HepG2 (cell line): ENCODE measurements at regions not wholly inside any gene's neighbourhood (a gene's known extent, or its start where the extent isn't known, plus 50 kb on each side); places are given as distances from the start of the nearest gene placed in this dataset.

Source experiments
- ATAC-seq: fragments of 200-7000 bp; cut with Tn5 transposase; 3 replicates; pipeline ENCODE4 v1.9.1; 2020; ENCODE audit warnings: mild to moderate bottlenecking, moderate library complexity
- BruUV-seq: library from RNA; stranded (reverse); fragments of 400-500 nt; replicated peaks from 2 replicates; lab custom pipeline; 2021; lab: Mats Ljungman, UMichigan
- CTCF ChIA-PET: fragments of 300-600 bp; formaldehyde crosslinking; extraction: SDS; loops from one replicate; lab custom pipeline; 2021; ENCODE audit warnings: low total read pairs, inconsistent platforms, low intra/inter-chr PET ratio; lab: Yijun Ruan, JAX
- POLR2A ChIA-PET: fragments of 350-600 bp; sonication (Branson Sonifier 250); formaldehyde crosslinking; loops from one replicate; lab custom pipeline; 2020; ENCODE audit warnings: antibody characterized with exemption, inconsistent platforms; lab: Yijun Ruan, JAX
- DNase-seq: peaks from one replicate; pipeline ENCODE4 v3.0.0-alpha.2; 2015; ENCODE audit warnings: low spot score
- FAIRE-seq: peaks from 3 replicates; lab custom pipeline; 2011; peaks lifted over from hg19 to GRCh38; lab: Jason Lieb, UNC
- H2AFZ ChIP-seq: one replicate; pipeline ENCODE4 v1.6.1; 2011; ENCODE audit warnings: low read length, inconsistent platforms
- H3K27ac ChIP-seq: fragments of 300-600 bp; 3 replicates; pipeline ENCODE4 v1.8.0; 2011; ENCODE audit warnings: mixed run types, mild to moderate bottlenecking, mixed read lengths, low read length, inconsistent platforms; ENCODE audit not compliant: insufficient read depth; ENCODE audit errors: extremely low read length
- H3K27me3 ChIP-seq, 2 experiments: fragments of 200-600 bp in 1 of 2; 2 replicates in 1 of 2; 3 replicates in 1 of 2; pipeline versions ENCODE4 v1.6.0 to v1.8.0; 2011; ENCODE audit warnings: low read length in 2 of 2, mild to moderate bottlenecking in 2 of 2, moderate library complexity in 2 of 2, inconsistent platforms in 1 of 2; ENCODE audit not compliant: insufficient read depth in 2 of 2, control insufficient read depth in 1 of 2
- H3K36me3 ChIP-seq, 2 experiments: fragments of 200-600 bp in 1 of 2; replicated peaks in 1 of 2; 2 replicates in 1 of 2; 3 replicates in 1 of 2; pipeline versions ENCODE4 v1.5.1 to v1.8.0; 2011; ENCODE audit warnings: low read length in 2 of 2, inconsistent platforms in 1 of 2; ENCODE audit not compliant: insufficient read depth in 2 of 2, control insufficient read depth in 1 of 2
- H3K4me1 ChIP-seq: 2 replicates; pipeline ENCODE4 v1.5.1; 2012; ENCODE audit warnings: low read length, inconsistent platforms; ENCODE audit not compliant: insufficient read depth
- H3K4me2 ChIP-seq: 2 replicates; pipeline ENCODE4 v1.6.0; 2011; ENCODE audit warnings: low read depth, low read length, inconsistent platforms
- H3K4me3 ChIP-seq, 3 experiments: fragments of 200-600 bp in 1 of 3; sonication (generic), shearing (Covaris generic) in 1 of 3; replicated peaks in 1 of 3; 2 replicates each; pipeline ENCODE4 v1.5.1; 2011 to 2016; ENCODE audit warnings: low read length in 3 of 3, inconsistent platforms in 2 of 3, low read depth in 2 of 3, mild to moderate bottlenecking in 2 of 3, control low read depth in 1 of 3, mixed read lengths in 1 of 3; ENCODE audit not compliant: insufficient read depth in 1 of 3
- H3K79me2 ChIP-seq: one replicate; pipeline ENCODE4 v1.6.1; 2011; ENCODE audit warnings: low read length, inconsistent platforms; ENCODE audit not compliant: insufficient read depth
- H3K9ac ChIP-seq: 2 replicates; pipeline ENCODE4 v1.6.0; 2011; ENCODE audit warnings: mild to moderate bottlenecking, low read depth, low read length, inconsistent platforms; ENCODE audit not compliant: insufficient read depth
- H3K9me3 ChIP-seq: 2 replicates; pipeline ENCODE4 v1.5.1; 2012; ENCODE audit warnings: mild to moderate bottlenecking, low read length
- H4K20me1 ChIP-seq: 2 replicates; pipeline ENCODE4 v1.6.0; 2011; ENCODE audit warnings: inconsistent platforms, mild to moderate bottlenecking, low read length, moderate library complexity; ENCODE audit not compliant: insufficient read depth
- ATF1 ChIP-seq: IDR thresholded peaks from 2 replicates; pipeline ENCODE4 v1.6.1; 2016; ENCODE audit warnings: mild to moderate bottlenecking, control low read depth
- DBP ChIP-seq: sonication (generic); formaldehyde crosslinking; IDR thresholded peaks from 2 replicates; pipeline ENCODE4 v1.4.0; 2020; ENCODE audit warnings: missing genetic modification reagents; ENCODE audit errors: not compliant biosample characterization
- EP300 ChIP-seq, 3 experiments: sonication (generic) in 1 of 3; formaldehyde crosslinking in 1 of 3; IDR thresholded peaks; 2 replicates each; pipeline versions ENCODE4 v1.5.1 to v1.6.1; 2011 to 2020; ENCODE audit warnings: low read depth in 2 of 3, low read length in 2 of 3, borderline replicate concordance in 1 of 3, improper control_type of control experiment in 1 of 3, mild to moderate bottlenecking in 1 of 3, missing genetic modification reagents in 1 of 3, moderate library complexity in 1 of 3
- FOSL1 ChIP-seq: sonication (generic); formaldehyde crosslinking; IDR thresholded peaks from 2 replicates; pipeline ENCODE4 v1.9.0; 2021; ENCODE audit warnings: missing genetic modification reagents, borderline replicate concordance
- GLI4 ChIP-seq: sonication (generic); formaldehyde crosslinking; IDR thresholded peaks from 2 replicates; pipeline ENCODE4 v1.5.1; 2020; ENCODE audit warnings: missing genetic modification reagents, mild to moderate bottlenecking, moderate library complexity, borderline replicate concordance
- RCOR2 ChIP-seq: IDR thresholded peaks from 2 replicates; pipeline ENCODE4 v1.6.1; 2016; ENCODE audit warnings: missing biosample characterization, missing genetic modification reagents
- SMAD9 ChIP-seq: sonication (generic); formaldehyde crosslinking; IDR thresholded peaks from 2 replicates; pipeline ENCODE4 v1.5.1; 2020; ENCODE audit warnings: mild to moderate bottlenecking, missing genetic modification reagents
- SMC3 ChIP-seq: IDR thresholded peaks from 2 replicates; pipeline ENCODE4 v1.6.1; 2011; ENCODE audit warnings: low read length, improper control_type of control experiment
- XRCC5 ChIP-seq: fragments of 200-400 bp; formaldehyde crosslinking; optimal IDR thresholded peaks from 2 replicates; pipeline ENCODE3; 2017; ENCODE audit warnings: mild to moderate bottlenecking, low read length
- ZNF331 ChIP-seq: sonication (generic); formaldehyde crosslinking; IDR thresholded peaks from 2 replicates; pipeline ENCODE4 v1.4.0; 2020; ENCODE audit warnings: missing genetic modification reagents
- ZNF446 ChIP-seq: sonication (generic); formaldehyde crosslinking; IDR thresholded peaks from 2 replicates; pipeline ENCODE4 v1.5.0; 2020; ENCODE audit warnings: mild to moderate bottlenecking, missing genetic modification reagents
- ZNF589 ChIP-seq: sonication (generic); formaldehyde crosslinking; conservative IDR thresholded peaks from 2 replicates; pipeline ENCODE4 v1.8.0; 2022; ENCODE audit warnings: mild to moderate bottlenecking, moderate library complexity, missing genetic modification reagents
- ZNF644 ChIP-seq: IDR thresholded peaks from 2 replicates; pipeline ENCODE4 v1.6.1; 2016; ENCODE audit warnings: low read depth
- WGBS: methylation state at CpG from one replicate; pipeline ENCODE4 v1.1.6; 2017; ENCODE audit warnings: low lambda C conversion rate; 5-methylcytosine and 5-hydroxymethylcytosine counted together
- in situ Hi-C: cut with HindIII; loops from 2 replicates; pipeline ENCODE4 v1.10.0; 2017; ENCODE audit warnings: low pct_unique_long_range_greater_than_20kb; ENCODE audit not compliant: extremely low pct_ligation_motif_present
- intact Hi-C: fragments of 100-400 bp; cut with micrococcal nuclease; formaldehyde crosslinking; loops from one replicate; pipeline ENCODE4 v1.10.0; 2022; ENCODE audit not compliant: unreplicated experiment
- TF ChIP-seq, protein P1 (sequence below): sonication (generic); formaldehyde crosslinking; IDR thresholded peaks from 2 replicates; pipeline ENCODE4 v1.5.0; 2020; ENCODE audit warnings: mild to moderate bottlenecking, missing genetic modification reagents, moderate library complexity
- TF ChIP-seq, protein P2 (sequence below): sonication (generic); formaldehyde crosslinking; IDR thresholded peaks from 2 replicates; pipeline ENCODE4; 2020; ENCODE audit warnings: missing genetic modification reagents, mild to moderate bottlenecking, borderline replicate concordance

DNA sequence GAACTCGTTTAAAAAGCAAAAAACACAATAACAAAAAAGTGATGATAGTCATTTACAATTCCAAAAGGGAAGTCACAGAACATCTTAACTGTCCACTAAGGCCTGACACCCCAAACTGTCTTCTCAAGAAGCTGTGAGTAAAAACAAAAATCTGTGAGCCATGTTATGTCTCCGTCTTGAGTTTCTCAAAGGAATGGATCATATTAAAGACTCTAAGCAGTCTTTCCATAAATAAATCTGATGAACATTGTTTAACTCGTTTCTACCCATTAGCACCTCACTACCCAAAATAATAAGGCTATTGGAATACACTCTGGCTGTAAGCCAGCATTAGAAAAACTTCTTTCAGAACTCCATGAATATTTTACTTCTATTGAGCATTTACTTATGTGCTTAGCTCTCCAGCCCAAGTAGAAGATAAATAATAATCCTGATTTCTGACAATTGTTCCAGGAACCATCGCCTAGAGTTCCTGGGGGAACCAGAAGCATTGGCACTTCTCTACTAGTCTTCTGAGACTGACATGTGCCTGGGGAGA, 396.0 kb downstream of the STK39 start (continued):
- TF ChIP-seq ZNF589 (CRISPR knock-in tag): no peak
- no peak for TF ChIP-seq RCOR2 (CRISPR knock-in tag)
- TF ChIP-seq DBP (CRISPR knock-in tag): no peak
- TF ChIP-seq ATF1: no peak

GRCh38 chr2:167844714-167845530, 402.5 kb downstream of the STK39 start:
- WGBS: 88% methylated on average over 9 of the region's 9 CpGs
- Histone ChIP-seq H3K36me3 (no peaks in the 10 kb centered on the region), H3K79me2 (no peaks in the 10 kb centered on the region), H3K9me3 (no peaks in the 10 kb centered on the region), H4K20me1 (no peaks in the 10 kb centered on the region), H3K27me3 (no peaks in the 10 kb centered on the region), H3K4me2 (no peak overlapping the region), H2AFZ (no peak overlapping the region), H3K9ac (no peak overlapping the region), H3K27ac (no peak overlapping the region), H3K4me3 (no peak overlapping the region), H3K4me1 (peaks cover 11% of the 10 kb centered on the region)
- in situ Hi-C loops: no loop called here
- ChIA-PET CTCF (no interaction called here), POLR2A (interaction anchor here (0.9 to 1.0 kb wide), 2 partner anchors 17 to 30 kb away, joined by 3 read pairs; no protein-coding TSS in a partner anchor)
- ATAC-seq (peak; percentile 55), DNase-seq (peak; percentile 36), FAIRE-seq (no peak)
- no TSS peak for BruUV-seq
- intact Hi-C loops: no loop called here
- TF ChIP-seq SMC3: peak; percentile 73; the same call in 1 of the 2 replicates
- no peak for TF ChIP-seq ZNF446 (CRISPR knock-in tag)
- no peak for TF ChIP-seq FOSL1 (CRISPR knock-in tag)
- peak; percentile 57; the same call in 1 of the 2 replicates for TF ChIP-seq GLI4 (CRISPR knock-in tag)
- TF ChIP-seq SMAD9: 0 out of 2 replicates have a peak, but pooled peaks have one; percentile 36
- peak; percentile 32 for TF ChIP-seq XRCC5
- TF ChIP-seq, protein P1, sequence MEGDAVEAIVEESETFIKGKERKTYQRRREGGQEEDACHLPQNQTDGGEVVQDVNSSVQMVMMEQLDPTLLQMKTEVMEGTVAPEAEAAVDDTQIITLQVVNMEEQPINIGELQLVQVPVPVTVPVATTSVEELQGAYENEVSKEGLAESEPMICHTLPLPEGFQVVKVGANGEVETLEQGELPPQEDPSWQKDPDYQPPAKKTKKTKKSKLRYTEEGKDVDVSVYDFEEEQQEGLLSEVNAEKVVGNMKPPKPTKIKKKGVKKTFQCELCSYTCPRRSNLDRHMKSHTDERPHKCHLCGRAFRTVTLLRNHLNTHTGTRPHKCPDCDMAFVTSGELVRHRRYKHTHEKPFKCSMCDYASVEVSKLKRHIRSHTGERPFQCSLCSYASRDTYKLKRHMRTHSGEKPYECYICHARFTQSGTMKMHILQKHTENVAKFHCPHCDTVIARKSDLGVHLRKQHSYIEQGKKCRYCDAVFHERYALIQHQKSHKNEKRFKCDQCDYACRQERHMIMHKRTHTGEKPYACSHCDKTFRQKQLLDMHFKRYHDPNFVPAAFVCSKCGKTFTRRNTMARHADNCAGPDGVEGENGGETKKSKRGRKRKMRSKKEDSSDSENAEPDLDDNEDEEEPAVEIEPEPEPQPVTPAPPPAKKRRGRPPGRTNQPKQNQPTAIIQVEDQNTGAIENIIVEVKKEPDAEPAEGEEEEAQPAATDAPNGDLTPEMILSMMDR (CRISPR knock-in tag): peak; percentile 62
- no peak for TF ChIP-seq ZNF331 (CRISPR knock-in tag)
- TF ChIP-seq ZNF644: peak; percentile 15; the same call in 1 of the 2 replicates
- TF ChIP-seq, protein P2, sequence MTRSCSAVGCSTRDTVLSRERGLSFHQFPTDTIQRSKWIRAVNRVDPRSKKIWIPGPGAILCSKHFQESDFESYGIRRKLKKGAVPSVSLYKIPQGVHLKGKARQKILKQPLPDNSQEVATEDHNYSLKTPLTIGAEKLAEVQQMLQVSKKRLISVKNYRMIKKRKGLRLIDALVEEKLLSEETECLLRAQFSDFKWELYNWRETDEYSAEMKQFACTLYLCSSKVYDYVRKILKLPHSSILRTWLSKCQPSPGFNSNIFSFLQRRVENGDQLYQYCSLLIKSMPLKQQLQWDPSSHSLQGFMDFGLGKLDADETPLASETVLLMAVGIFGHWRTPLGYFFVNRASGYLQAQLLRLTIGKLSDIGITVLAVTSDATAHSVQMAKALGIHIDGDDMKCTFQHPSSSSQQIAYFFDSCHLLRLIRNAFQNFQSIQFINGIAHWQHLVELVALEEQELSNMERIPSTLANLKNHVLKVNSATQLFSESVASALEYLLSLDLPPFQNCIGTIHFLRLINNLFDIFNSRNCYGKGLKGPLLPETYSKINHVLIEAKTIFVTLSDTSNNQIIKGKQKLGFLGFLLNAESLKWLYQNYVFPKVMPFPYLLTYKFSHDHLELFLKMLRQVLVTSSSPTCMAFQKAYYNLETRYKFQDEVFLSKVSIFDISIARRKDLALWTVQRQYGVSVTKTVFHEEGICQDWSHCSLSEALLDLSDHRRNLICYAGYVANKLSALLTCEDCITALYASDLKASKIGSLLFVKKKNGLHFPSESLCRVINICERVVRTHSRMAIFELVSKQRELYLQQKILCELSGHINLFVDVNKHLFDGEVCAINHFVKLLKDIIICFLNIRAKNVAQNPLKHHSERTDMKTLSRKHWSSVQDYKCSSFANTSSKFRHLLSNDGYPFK (CRISPR knock-in tag): peak; percentile 34; the same call in 1 of the 2 replicates
- no peak for TF ChIP-seq EP300 (IDR thresholded peaks at IDR 0.05; ENCODE audit: low read depth in 2 of 2, low read length in 2 of 2)
- no peak for TF ChIP-seq EP300 (CRISPR knock-in tag; IDR thresholded peaks at IDR 0.05; ENCODE audit: borderline replicate concordance)
